HFF-Myc (cell line): ENCODE measurements at regions not wholly inside any gene's neighbourhood (a gene's known extent, or its start where the extent isn't known, plus 50 kb on each side); places are given as distances from the start of the nearest gene placed in this dataset.

Source experiments
- DNase-seq: peaks from one replicate; pipeline ENCODE4 v3.0.0-alpha.2; 2011; ENCODE audit warnings: low read depth; ENCODE audit errors: extremely low read depth
- H3K4me3 ChIP-seq: replicated peaks from 2 replicates; pipeline ENCODE4 v1.5.1; 2011; ENCODE audit warnings: low read depth, mild to moderate bottlenecking, control low read depth, low read length
- CTCF ChIP-seq: IDR thresholded peaks from 2 replicates; pipeline ENCODE4 v1.5.1; 2012; ENCODE audit warnings: mild to moderate bottlenecking, low read depth, low read length, control low read depth; ENCODE audit errors: missing control alignments

GRCh38 chr20:11060423-11061185 is 386.8 kb upstream of the JAG1 start:
- DNase-seq: no peak
- TF ChIP-seq CTCF: no peak
- no peak overlapping the region for H3K4me3 ChIP-seq

GRCh38 chr20:11063444-11063843 is 389.6 kb upstream of the JAG1 start:
- DNase-seq: no peak
- TF ChIP-seq CTCF: no peak
- no peak overlapping the region for H3K4me3 ChIP-seq

GRCh38 chr20:11064946-11065345 is 391.1 kb upstream of the JAG1 start:
- H3K4me3 ChIP-seq: no peak overlapping the region

GRCh38 chr20:11067359-11067758 is 393.6 kb upstream of the JAG1 start:
- TF ChIP-seq CTCF: no peak
- no peak for DNase-seq
- H3K4me3 ChIP-seq: no peak overlapping the region

More at GRCh38 chr20:11064946-11065345, 391.1 kb upstream of the JAG1 start:
- DNase-seq: no peak
- TF ChIP-seq CTCF: no peak

GRCh38 chr20:11072982-11073381 is 399.2 kb upstream of the JAG1 start:
- no peak overlapping the region for H3K4me3 ChIP-seq
- DNase-seq: no peak
- no peak for TF ChIP-seq CTCF

- TF ChIP-seq CTCF: no peak
- no peak for DNase-seq
- no peak overlapping the region for H3K4me3 ChIP-seq
Measured at GRCh38 chr20:11076434-11077105, 402.8 kb upstream of the JAG1 start.

GRCh38 chr20:11077226-11077625 is 403.4 kb upstream of the JAG1 start:
- TF ChIP-seq CTCF: no peak
- H3K4me3 ChIP-seq: no peak overlapping the region
- no peak for DNase-seq
